Endothelial cell of umbilical vein (primary cell): ENCODE measurements at regions not wholly inside any gene's neighbourhood (a gene's known extent, or its start where the extent isn't known, plus 50 kb on each side); places are given as distances from the start of the nearest gene placed in this dataset.

Experiments
- BruUV-seq: library from RNA; stranded (reverse); fragments of 400-500 nt; replicated peaks from 2 replicates; lab custom pipeline; 2021; lab: Mats Ljungman, UMichigan
- CTCF ChIA-PET: fragments of 300-600, 350-600 bp; sonication (Branson Sonifier 250); formaldehyde crosslinking; loops from one replicate; lab custom pipeline; 2021; ENCODE audit warnings: antibody characterized with exemption, inconsistent platforms; lab: Charles Lee
- POLR2A ChIA-PET: fragments of 300-600, 350-600 bp; sonication (Branson Sonifier 250); formaldehyde crosslinking; loops from one replicate; lab custom pipeline; 2021; ENCODE audit warnings: antibody characterized with exemption, inconsistent platforms; lab: Charles Lee
- DNase-seq: peaks from one replicate; pipeline ENCODE4 v3.0.0-alpha.2; 2011; ENCODE audit warnings: low read depth, low spot score
- FAIRE-seq: peaks from 2 replicates; lab custom pipeline; 2011; peaks lifted over from hg19 to GRCh38; lab: Jason Lieb, UNC
- H2AFZ ChIP-seq: 2 replicates; pipeline ENCODE4 v1.6.0; 2012; ENCODE audit warnings: low read depth, low read length, control low read depth, inconsistent platforms
- H3K27ac ChIP-seq: 2 replicates; pipeline ENCODE4 v1.5.1; 2011; ENCODE audit warnings: low read depth, mild to moderate bottlenecking, control low read depth, low read length, moderate library complexity; ENCODE audit not compliant: insufficient read depth
- H3K27me3 ChIP-seq, 2 experiments: 2 replicates each; pipeline versions ENCODE4 v1.6.0 to v1.6.1; 2011; ENCODE audit warnings: low read length in 2 of 2, mixed read lengths in 1 of 2; ENCODE audit not compliant: control insufficient read depth in 2 of 2, insufficient read depth in 2 of 2
- H3K36me3 ChIP-seq, 2 experiments: 2 replicates in 1 of 2; 3 replicates in 1 of 2; pipeline ENCODE4 v1.5.1; 2011; ENCODE audit warnings: low read length in 2 of 2, mild to moderate bottlenecking in 1 of 2, moderate library complexity in 1 of 2; ENCODE audit not compliant: control insufficient read depth in 2 of 2, insufficient read depth in 2 of 2; ENCODE audit errors: extremely low read depth in 1 of 2
- H3K4me1 ChIP-seq: 3 replicates; pipeline ENCODE4 v1.5.1; 2011; ENCODE audit warnings: mild to moderate bottlenecking, low read length; ENCODE audit not compliant: control insufficient read depth, insufficient read depth; ENCODE audit errors: extremely low read depth
- H3K4me2 ChIP-seq: 2 replicates; pipeline ENCODE4 v1.6.1; 2011; ENCODE audit warnings: low read length, control low read depth, mixed read lengths; ENCODE audit not compliant: insufficient read depth
- H3K4me3 ChIP-seq, 3 experiments: fragments of 200-600 bp in 1 of 3; sonication (generic), shearing (Covaris generic) in 1 of 3; replicated peaks in 1 of 3; 2 replicates each; pipeline ENCODE4 v1.5.1; 2011 to 2016; ENCODE audit warnings: control low read depth in 3 of 3, low read length in 3 of 3, mild to moderate bottlenecking in 2 of 3, inconsistent platforms in 1 of 3, low read depth in 1 of 3, moderate library complexity in 1 of 3; ENCODE audit not compliant: insufficient read depth in 1 of 3
- H3K79me2 ChIP-seq: 2 replicates; pipeline ENCODE4 v1.6.0; 2012; ENCODE audit warnings: low read length, inconsistent platforms; ENCODE audit not compliant: control insufficient read depth, insufficient read depth
- H3K9ac ChIP-seq: replicated peaks from 2 replicates; pipeline ENCODE3; 2011; ENCODE audit warnings: low read length, control low read depth; ENCODE audit not compliant: insufficient read depth; ENCODE audit errors: extremely low read depth
- H3K9me1 ChIP-seq: replicated peaks from 3 replicates; pipeline ENCODE4 v1.6.0; 2011; ENCODE audit warnings: mild to moderate bottlenecking, low read length; ENCODE audit not compliant: control insufficient read depth, insufficient read depth; ENCODE audit errors: extremely low read depth
- H3K9me3 ChIP-seq: replicated peaks from 2 replicates; pipeline ENCODE4 v1.5.1; 2012; ENCODE audit warnings: low read length, inconsistent platforms; ENCODE audit not compliant: control insufficient read depth, insufficient read depth
- H4K20me1 ChIP-seq: replicated peaks from 2 replicates; pipeline ENCODE3; 2011; ENCODE audit warnings: mild to moderate bottlenecking, low read length; ENCODE audit not compliant: control insufficient read depth, insufficient read depth; ENCODE audit errors: extremely low read depth
- EZH2 ChIP-seq: IDR thresholded peaks from 2 replicates; pipeline ENCODE4 v1.6.1; 2012; ENCODE audit warnings: borderline replicate concordance, low read depth, mild to moderate bottlenecking, moderate library complexity, low read length, inconsistent platforms; ENCODE audit not compliant: severe bottlenecking
- FOS ChIP-seq: IDR thresholded peaks from 2 replicates; pipeline ENCODE4 v1.6.1; 2011; ENCODE audit warnings: mild to moderate bottlenecking, low read length, moderate library complexity, borderline replicate concordance; ENCODE audit not compliant: insufficient read depth
- GATA2 ChIP-seq: IDR thresholded peaks from 2 replicates; pipeline ENCODE4 v1.7.0; 2011; ENCODE audit warnings: low read depth, mild to moderate bottlenecking, moderate library complexity, mixed read lengths, low read length; ENCODE audit not compliant: insufficient read length, insufficient read depth
- JUN ChIP-seq: IDR thresholded peaks from 2 replicates; pipeline ENCODE4 v1.6.1; 2011; ENCODE audit warnings: borderline replicate concordance, low read depth; ENCODE audit not compliant: insufficient read length, insufficient read depth
- MYC ChIP-seq: IDR thresholded peaks from one replicate; pipeline ENCODE4 v1.6.1; 2011; ENCODE audit warnings: mild to moderate bottlenecking, low read depth, low read length
- POLR2A ChIP-seq: IDR thresholded peaks from 2 replicates; pipeline ENCODE4 v1.6.1; 2012; ENCODE audit warnings: low read depth, mild to moderate bottlenecking, control low read depth, low read length
- POLR2AphosphoS5 ChIP-seq: IDR thresholded peaks from 2 replicates; pipeline ENCODE4 v1.6.1; 2012; ENCODE audit warnings: low read depth, mild to moderate bottlenecking, control low read depth, low read length, moderate library complexity; ENCODE audit not compliant: insufficient read depth
- dilution Hi-C: fragments of 300-500 bp; cut with MboI; formaldehyde crosslinking; loops from one replicate; pipeline ENCODE4 v1.15.0; 2019; ENCODE audit warnings: low sequenced_read_pairs; ENCODE audit not compliant: extremely low pct_ligation_motif_present
- intact Hi-C: fragments of 100-400 bp; cut with micrococcal nuclease; formaldehyde crosslinking; loops from one replicate; pipeline ENCODE4 v1.10.0; 2022
- TF ChIP-seq, protein P1 (sequence below), 2 donors: IDR thresholded peaks; 1 replicate in 1 of 2; 2 replicates in 1 of 2; pipeline ENCODE4 v1.5.1; 2011; ENCODE audit warnings: low read length in 2 of 2, mild to moderate bottlenecking in 2 of 2, moderate library complexity in 2 of 2, control low read depth in 1 of 2, inconsistent platforms in 1 of 2, low read depth in 1 of 2; ENCODE audit not compliant: insufficient read depth in 1 of 2; ENCODE audit errors: extremely low read depth in 1 of 2
- TF ChIP-seq, protein P2 (sequence below): IDR thresholded peaks from 2 replicates; pipeline ENCODE4 v1.6.1; 2011; ENCODE audit not compliant: insufficient read depth, insufficient read length

DNA sequence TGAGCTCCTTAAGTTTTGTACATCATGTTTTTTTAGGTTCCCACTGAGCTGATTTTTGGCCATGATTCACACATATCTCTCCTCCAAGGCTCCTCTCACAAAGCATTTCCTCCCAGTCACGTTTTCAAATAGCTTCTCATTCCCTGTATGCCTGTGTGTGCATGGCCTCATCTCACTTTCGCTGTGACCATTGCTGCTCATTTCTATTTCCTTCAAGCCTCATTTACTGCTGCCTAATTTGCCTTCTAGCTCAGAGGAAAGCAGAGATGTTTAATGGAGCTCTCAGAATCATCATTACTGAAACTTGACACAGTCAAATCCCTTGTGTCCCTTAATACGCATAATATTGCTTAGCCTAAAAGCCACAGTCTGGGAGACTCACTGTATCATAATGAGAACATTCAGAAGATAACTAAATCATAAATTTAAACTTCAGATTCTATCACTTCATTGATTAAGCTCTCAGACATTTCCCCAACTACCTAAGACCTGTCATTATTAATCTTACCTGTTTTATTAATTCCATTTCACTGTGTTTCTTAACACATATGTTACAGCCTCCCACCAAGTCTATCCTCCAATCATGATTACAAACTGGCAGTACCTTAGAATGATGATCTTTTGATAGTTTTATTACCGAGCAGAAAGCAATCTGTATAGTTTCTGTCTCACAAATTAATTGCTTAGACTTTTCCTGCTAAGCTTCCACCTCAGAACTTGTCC, 278.3 kb upstream of the PTGER4 start:
- Histone ChIP-seq H3K4me3 (no peak overlapping the region), H2AFZ (no peak overlapping the region), H3K79me2 (no peaks in the 10 kb centered on the region), H3K9me1 (no peaks in the 10 kb centered on the region), H3K27me3 (no peaks in the 10 kb centered on the region), H3K4me2 (no peak overlapping the region), H4K20me1 (no peaks in the 10 kb centered on the region), H3K36me3 (no peaks in the 10 kb centered on the region), H3K9ac (no peak overlapping the region), H3K4me1 (peaks cover 8% of the 10 kb centered on the region), H3K9me3 (no peaks in the 10 kb centered on the region), H3K27ac (no peak overlapping the region)
- FAIRE-seq = no peak
- BruUV-seq = no TSS peak
- CTCF ChIA-PET = interaction anchor here (1.1 kb wide), 1 partner anchor 10 kb away, joined by 5 read pairs; no protein-coding TSS in a partner anchor
- POLR2A ChIA-PET = no interaction called here
- dilution Hi-C loops = no loop called here
- intact Hi-C loops = no loop called here
- no peak for DNase-seq
- TF ChIP-seq POLR2AphosphoS5 (no peak), MYC (no peak), FOS (no peak), JUN (no peak), GATA2 (no peak), EZH2 (no peak), POLR2A (no peak)
- TF ChIP-seq, protein P1, sequence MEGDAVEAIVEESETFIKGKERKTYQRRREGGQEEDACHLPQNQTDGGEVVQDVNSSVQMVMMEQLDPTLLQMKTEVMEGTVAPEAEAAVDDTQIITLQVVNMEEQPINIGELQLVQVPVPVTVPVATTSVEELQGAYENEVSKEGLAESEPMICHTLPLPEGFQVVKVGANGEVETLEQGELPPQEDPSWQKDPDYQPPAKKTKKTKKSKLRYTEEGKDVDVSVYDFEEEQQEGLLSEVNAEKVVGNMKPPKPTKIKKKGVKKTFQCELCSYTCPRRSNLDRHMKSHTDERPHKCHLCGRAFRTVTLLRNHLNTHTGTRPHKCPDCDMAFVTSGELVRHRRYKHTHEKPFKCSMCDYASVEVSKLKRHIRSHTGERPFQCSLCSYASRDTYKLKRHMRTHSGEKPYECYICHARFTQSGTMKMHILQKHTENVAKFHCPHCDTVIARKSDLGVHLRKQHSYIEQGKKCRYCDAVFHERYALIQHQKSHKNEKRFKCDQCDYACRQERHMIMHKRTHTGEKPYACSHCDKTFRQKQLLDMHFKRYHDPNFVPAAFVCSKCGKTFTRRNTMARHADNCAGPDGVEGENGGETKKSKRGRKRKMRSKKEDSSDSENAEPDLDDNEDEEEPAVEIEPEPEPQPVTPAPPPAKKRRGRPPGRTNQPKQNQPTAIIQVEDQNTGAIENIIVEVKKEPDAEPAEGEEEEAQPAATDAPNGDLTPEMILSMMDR (IDR thresholded peaks at IDR 0.05; ENCODE audit: extremely low read depth in 1 of 2, insufficient read depth in 1 of 2, low read depth in 1 of 2, low read length in 2 of 2) = no peak
- TF ChIP-seq, protein P2, sequence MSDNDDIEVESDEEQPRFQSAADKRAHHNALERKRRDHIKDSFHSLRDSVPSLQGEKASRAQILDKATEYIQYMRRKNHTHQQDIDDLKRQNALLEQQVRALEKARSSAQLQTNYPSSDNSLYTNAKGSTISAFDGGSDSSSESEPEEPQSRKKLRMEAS = no peak
